ENCODE measurements at regions not wholly inside any gene's neighbourhood (a gene's known extent, or its start where the extent isn't known, plus 50 kb on each side); places are given as distances from the start of the nearest gene placed in this dataset.

DNA sequence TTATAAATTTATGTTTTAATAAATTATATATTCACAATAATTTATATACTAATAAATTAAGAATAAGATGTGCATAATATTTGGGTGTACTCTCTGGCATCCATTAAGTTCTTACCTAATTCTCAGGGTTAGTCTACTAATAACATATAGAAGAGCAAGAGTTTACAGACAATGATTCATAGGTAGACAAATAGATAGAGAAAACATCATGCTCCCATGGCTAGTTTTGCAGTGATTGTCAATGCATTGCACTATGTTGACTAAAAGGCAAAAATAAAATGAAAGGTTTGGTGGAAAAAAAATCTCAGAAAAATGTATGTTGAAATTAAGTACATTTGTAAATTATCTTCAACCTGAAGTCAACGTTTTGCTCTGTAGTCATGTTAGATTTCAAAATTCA, 606.0 kb downstream of the KCTD8 start:
- H3K9me3 ChIP-seq (ENCODE audit: low read length) = no peaks in the 10 kb centered on the region
- Mint-ChIP-seq H3K36me3 (no peaks in the 10 kb centered on the region), H3K4me3 (no peak overlapping the region), H3K27ac (no peak overlapping the region), H3K9me3 (peaks cover 0 to 9% (median 3%) of the 10 kb centered on the region in 5 donors), H3K27me3 (no peaks in the 10 kb centered on the region), H3K4me1 (no peaks in the 10 kb centered on the region)
- no peak for DNase-seq
- POLR2A ChIA-PET = no interaction called here
- no peak overlapping the region for H3K27ac ChIP-seq (ENCODE audit: low read depth, low read length)
- CTCF ChIA-PET = no interaction called here
- H3K27me3 ChIP-seq (ENCODE audit: insufficient read depth, low read length, poor library complexity, severe bottlenecking) = no peaks in the 10 kb centered on the region
- no peaks in the 10 kb centered on the region for H3K4me1 ChIP-seq (ENCODE audit: insufficient read depth, low read length)
- no peaks in the 10 kb centered on the region for H3K36me3 ChIP-seq (ENCODE audit: insufficient read depth, low read length)
- no peak overlapping the region for H3K4me3 ChIP-seq (ENCODE audit: low read length)

DNA sequence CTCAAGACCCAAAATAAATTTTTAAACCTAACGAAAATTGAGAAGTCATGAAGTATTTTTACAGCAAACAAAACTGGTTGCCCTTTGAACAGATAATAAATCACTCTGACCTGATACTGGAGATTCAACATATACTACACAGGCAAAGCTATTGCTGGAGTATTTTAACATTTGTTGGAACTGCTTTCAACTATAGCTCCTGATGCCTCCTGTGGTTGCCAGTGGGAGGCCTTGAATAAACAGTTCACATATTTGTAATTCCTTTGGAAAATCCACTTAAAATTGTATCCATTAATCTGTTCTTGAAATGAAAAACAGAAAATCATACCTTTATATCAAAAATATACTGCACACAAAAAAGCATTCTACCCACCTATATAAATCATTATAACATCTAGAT, 605.1 kb downstream of the KCTD8 start:
- H3K27ac ChIP-seq (ENCODE audit: low read depth, low read length) = no peak overlapping the region
- H3K9me3 ChIP-seq (ENCODE audit: low read length) = no peaks in the 10 kb centered on the region
- no peaks in the 10 kb centered on the region for H3K36me3 ChIP-seq (ENCODE audit: insufficient read depth, low read length)
- no peaks in the 10 kb centered on the region for H3K36me3 Mint-ChIP-seq
- no peaks in the 10 kb centered on the region for H3K4me1 Mint-ChIP-seq
- H3K9me3 Mint-ChIP-seq = peaks cover 3 to 7% (median 4%) of the 10 kb centered on the region in 5 donors
- no peak overlapping the region for H3K27ac Mint-ChIP-seq
- DNase-seq = no peak
- H3K4me3 ChIP-seq (ENCODE audit: low read length) = no peak overlapping the region
- no peaks in the 10 kb centered on the region for H3K27me3 ChIP-seq (ENCODE audit: insufficient read depth, low read length, poor library complexity, severe bottlenecking)
- no peak overlapping the region for H3K4me3 Mint-ChIP-seq
- POLR2A ChIA-PET = no interaction called here
- no peaks in the 10 kb centered on the region for H3K27me3 Mint-ChIP-seq
- CTCF ChIA-PET = no interaction called here
- H3K4me1 ChIP-seq (ENCODE audit: insufficient read depth, low read length) = no peaks in the 10 kb centered on the region

DNA sequence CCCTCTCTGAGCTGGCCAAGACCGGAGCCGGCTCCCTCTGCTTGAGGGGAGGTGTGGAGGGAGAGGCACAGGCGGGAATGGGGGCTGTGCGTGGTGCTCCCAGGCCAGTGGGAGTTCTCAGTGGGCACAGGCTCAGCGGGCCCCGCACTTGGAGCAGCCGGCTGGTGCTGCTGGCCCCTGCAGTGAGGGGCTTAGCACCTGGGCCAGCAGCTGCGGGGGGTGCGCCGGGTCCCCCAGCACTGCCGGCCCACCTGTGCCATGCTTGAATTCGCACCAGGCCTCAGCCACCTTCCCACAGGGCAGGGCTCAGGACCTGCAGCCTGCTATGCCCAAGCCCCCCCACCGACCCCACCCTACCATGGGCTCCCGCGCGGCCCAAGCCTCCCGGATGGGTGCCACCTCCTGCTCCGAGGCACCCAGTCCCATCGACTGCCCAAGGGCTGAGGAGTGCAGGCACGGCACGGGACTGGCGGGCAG, 602.5 kb downstream of the KCTD8 start:
- no peak overlapping the region for H3K27ac ChIP-seq (ENCODE audit: low read depth, low read length)
- ChIA-PET CTCF (no interaction called here), POLR2A (no interaction called here)
- Mint-ChIP-seq H3K4me1 (no peaks in the 10 kb centered on the region), H3K27ac (no peak overlapping the region), H3K9me3 (peaks cover 3 to 14% (median 13%) of the 10 kb centered on the region in 5 donors), H3K36me3 (no peaks in the 10 kb centered on the region), H3K27me3 (no peaks in the 10 kb centered on the region), H3K4me3 (no peak overlapping the region)
- peaks cover 2% of the 10 kb centered on the region for H3K9me3 ChIP-seq (ENCODE audit: low read length)
- H3K36me3 ChIP-seq (ENCODE audit: insufficient read depth, low read length) = no peaks in the 10 kb centered on the region
- H3K27me3 ChIP-seq (ENCODE audit: insufficient read depth, low read length, poor library complexity, severe bottlenecking) = no peaks in the 10 kb centered on the region
- H3K4me3 ChIP-seq (ENCODE audit: low read length) = no peak overlapping the region
- H3K4me1 ChIP-seq (ENCODE audit: insufficient read depth, low read length) = no peaks in the 10 kb centered on the region
- no peak for DNase-seq

DNA sequence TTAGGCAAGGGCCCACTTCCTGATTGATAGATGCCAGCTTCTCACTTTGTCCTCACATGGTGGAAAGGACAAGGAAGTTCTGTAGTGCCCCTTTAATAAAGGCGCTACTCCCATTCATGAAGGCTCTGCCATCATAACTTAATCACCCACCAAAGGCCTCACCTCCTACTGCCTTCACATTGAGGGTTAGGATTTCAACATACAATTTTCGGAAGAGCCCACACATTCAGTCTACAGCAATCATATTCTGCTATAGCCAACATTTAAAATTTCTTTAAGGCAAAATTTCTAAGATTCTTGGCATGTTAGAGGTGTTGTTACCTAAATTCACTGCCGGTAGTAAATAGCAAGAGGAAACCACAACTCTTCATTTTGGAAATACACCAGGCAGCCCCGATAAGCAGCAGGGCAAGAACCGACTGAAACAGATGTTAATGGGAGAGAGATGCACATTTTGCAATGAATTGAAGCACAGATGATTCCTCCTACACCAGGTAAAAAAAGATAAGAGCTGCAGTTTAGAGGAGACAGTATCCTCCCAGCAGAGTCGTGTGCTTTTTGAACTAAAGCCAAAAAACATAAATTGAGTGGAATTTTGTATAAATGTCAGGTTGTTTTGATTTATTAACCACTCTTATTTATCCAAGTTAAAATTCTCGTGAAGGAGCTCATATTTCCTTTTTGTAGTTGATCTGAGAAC, 594.9 kb downstream of the KCTD8 start:
- POLR2A ChIA-PET = no interaction called here
- Mint-ChIP-seq H3K4me1 (no peaks in the 10 kb centered on the region), H3K27ac (no peak overlapping the region)

DNA sequence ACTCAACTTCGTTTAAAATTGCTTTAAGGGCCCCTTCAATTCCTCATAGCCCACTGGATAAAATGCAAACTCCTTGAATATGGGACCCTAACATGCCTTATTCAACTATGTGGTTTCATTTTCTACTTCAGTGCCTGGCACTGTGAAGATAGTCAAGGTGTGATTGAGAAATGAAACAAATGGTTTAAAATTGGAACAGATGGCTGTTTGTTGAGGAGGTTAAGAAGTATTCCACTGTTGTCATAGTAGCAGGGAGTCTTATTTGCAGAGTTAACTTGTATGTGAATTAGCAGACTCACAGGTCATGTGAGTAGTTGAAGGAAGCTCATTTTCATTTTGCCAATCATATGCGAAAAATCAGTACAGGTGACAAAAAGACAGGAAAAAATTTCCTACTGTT, 593.3 kb downstream of the KCTD8 start:
- Mint-ChIP-seq H3K27ac (no peak overlapping the region), H3K4me3 (no peak overlapping the region), H3K9me3 (peaks cover 9 to 21% (median 18%) of the 10 kb centered on the region in 5 donors), H3K27me3 (peaks cover 0 to 2% of the 10 kb centered on the region in 2 donors), H3K4me1 (no peaks in the 10 kb centered on the region), H3K36me3 (no peaks in the 10 kb centered on the region)
- Histone ChIP-seq H3K27ac (ENCODE audit: low read depth, low read length) (no peak overlapping the region), H3K4me3 (ENCODE audit: low read length) (no peak overlapping the region), H3K4me1 (ENCODE audit: insufficient read depth, low read length) (no peaks in the 10 kb centered on the region), H3K27me3 (ENCODE audit: insufficient read depth, low read length, poor library complexity, severe bottlenecking) (no peaks in the 10 kb centered on the region), H3K9me3 (ENCODE audit: low read length) (peaks cover 4% of the 10 kb centered on the region), H3K36me3 (ENCODE audit: insufficient read depth, low read length) (no peaks in the 10 kb centered on the region)
- CTCF ChIA-PET = no interaction called here
- no peak for DNase-seq
- POLR2A ChIA-PET = no interaction called here

More for the DNA sequence above, 594.9 kb downstream of the KCTD8 start:
- DNase-seq = no peak
- Histone ChIP-seq H3K36me3 (ENCODE audit: insufficient read depth, low read length) (no peaks in the 10 kb centered on the region), H3K27ac (ENCODE audit: low read depth, low read length) (no peak overlapping the region), H3K4me1 (ENCODE audit: insufficient read depth, low read length) (no peaks in the 10 kb centered on the region), H3K4me3 (ENCODE audit: low read length) (no peak overlapping the region), H3K27me3 (ENCODE audit: insufficient read depth, low read length, poor library complexity, severe bottlenecking) (no peaks in the 10 kb centered on the region), H3K9me3 (ENCODE audit: low read length) (peaks cover 4% of the 10 kb centered on the region)
- Mint-ChIP-seq H3K36me3 (no peaks in the 10 kb centered on the region), H3K9me3 (peaks cover 7 to 25% (median 18%) of the 10 kb centered on the region in 5 donors), H3K4me3 (no peak overlapping the region), H3K27me3 (no peaks in the 10 kb centered on the region)
- CTCF ChIA-PET = no interaction called here

DNA sequence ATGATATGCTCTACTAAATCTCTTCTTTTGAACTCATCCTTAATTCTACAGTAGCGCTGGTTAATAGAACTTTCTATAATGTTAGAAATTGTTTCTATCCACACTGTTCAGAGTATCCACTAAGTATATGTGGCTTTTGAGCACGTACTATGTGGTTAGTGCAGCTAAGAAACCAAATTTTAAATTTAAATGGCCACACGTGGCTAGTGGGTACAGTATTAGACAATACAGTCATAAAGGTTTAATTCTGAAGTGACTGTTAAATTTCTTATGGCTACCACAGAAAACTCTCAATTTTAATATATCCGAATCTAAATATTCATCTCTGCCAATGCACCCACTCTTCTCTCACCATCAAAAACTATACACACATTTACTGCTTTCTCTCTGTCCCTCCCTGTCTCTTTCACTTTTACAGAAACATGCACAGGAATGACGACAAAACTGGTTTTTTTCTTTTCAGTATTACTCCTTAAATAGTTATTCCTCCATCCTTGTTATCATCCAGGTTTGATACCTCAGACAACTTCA, 583.9 kb downstream of the KCTD8 start:
- Histone ChIP-seq H3K4me3 (ENCODE audit: low read length) (no peak overlapping the region), H3K27me3 (ENCODE audit: insufficient read depth, low read length, poor library complexity, severe bottlenecking) (no peaks in the 10 kb centered on the region), H3K9me3 (ENCODE audit: low read length) (no peaks in the 10 kb centered on the region), H3K4me1 (ENCODE audit: insufficient read depth, low read length) (no peaks in the 10 kb centered on the region), H3K27ac (ENCODE audit: low read depth, low read length) (no peak overlapping the region), H3K36me3 (ENCODE audit: insufficient read depth, low read length) (no peaks in the 10 kb centered on the region)
- Mint-ChIP-seq H3K4me3 (no peak overlapping the region), H3K4me1 (no peaks in the 10 kb centered on the region), H3K36me3 (no peaks in the 10 kb centered on the region), H3K27me3 (no peaks in the 10 kb centered on the region), H3K9me3 (peaks cover under 1 to 27% (median 12%) of the 10 kb centered on the region in 5 donors), H3K27ac (no peak overlapping the region)
- ChIA-PET POLR2A (no interaction called here), CTCF (no interaction called here)
- DNase-seq = no peak

DNA sequence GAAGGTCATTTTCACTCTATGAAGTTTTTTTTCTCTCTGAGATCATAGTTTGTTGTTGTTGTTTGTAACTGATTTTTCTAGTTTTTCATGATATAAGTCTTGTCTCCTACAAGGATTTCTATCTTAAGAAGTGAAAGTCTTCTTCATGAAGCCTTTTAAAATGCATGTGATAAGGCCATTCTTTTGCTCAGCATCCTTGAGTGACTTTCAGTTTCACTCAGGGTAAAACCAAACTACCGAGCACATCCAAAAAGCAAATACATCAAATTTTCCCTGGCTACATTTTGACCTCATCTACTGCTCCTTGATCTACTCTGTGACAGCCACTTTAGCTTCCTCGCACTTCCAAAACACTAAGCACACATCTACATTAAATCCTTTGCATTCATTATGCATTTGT, 580.7 kb downstream of the KCTD8 start:
- H3K4me1 ChIP-seq (ENCODE audit: insufficient read depth, low read length) = no peaks in the 10 kb centered on the region
- no peak overlapping the region for H3K4me3 ChIP-seq (ENCODE audit: low read length)
- H3K27ac ChIP-seq (ENCODE audit: low read depth, low read length) = no peak overlapping the region
- no peaks in the 10 kb centered on the region for H3K4me1 Mint-ChIP-seq
- H3K4me3 Mint-ChIP-seq = no peak overlapping the region
- H3K36me3 ChIP-seq (ENCODE audit: insufficient read depth, low read length) = no peaks in the 10 kb centered on the region
- no peaks in the 10 kb centered on the region for H3K36me3 Mint-ChIP-seq
- ChIA-PET CTCF (no interaction called here), POLR2A (no interaction called here)
- no peaks in the 10 kb centered on the region for H3K9me3 ChIP-seq (ENCODE audit: low read length)
- no peak overlapping the region for H3K27ac Mint-ChIP-seq
- H3K9me3 Mint-ChIP-seq = peaks cover 3 to 30% (median 8%) of the 10 kb centered on the region in 5 donors
- DNase-seq = no peak
- no peaks in the 10 kb centered on the region for H3K27me3 ChIP-seq (ENCODE audit: insufficient read depth, low read length, poor library complexity, severe bottlenecking)
- no peaks in the 10 kb centered on the region for H3K27me3 Mint-ChIP-seq

DNA sequence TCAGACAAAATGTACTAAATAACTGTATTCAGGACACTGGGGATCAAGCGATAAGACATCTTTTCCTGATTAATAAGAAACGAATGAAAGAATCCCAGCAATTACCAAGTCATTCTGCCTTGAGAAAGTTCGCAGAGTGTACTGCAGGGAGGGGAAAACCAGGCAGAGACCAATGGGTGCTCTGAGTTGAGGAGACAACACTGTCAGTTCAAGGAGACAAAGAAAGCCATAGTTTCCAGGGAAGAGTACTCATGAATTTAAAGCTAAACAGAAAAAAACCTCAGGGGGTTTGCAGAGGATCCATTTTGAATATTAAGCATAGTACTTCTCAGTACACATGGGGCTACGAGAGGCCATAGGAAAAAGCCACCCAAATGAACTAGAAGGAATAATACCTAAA, 573.0 kb downstream of the KCTD8 start:
- POLR2A ChIA-PET = no interaction called here
- no peak for DNase-seq

More for the DNA sequence above, 573.0 kb downstream of the KCTD8 start:
- Histone ChIP-seq H3K9me3 (ENCODE audit: low read length) (no peaks in the 10 kb centered on the region), H3K36me3 (ENCODE audit: insufficient read depth, low read length) (no peaks in the 10 kb centered on the region), H3K27me3 (ENCODE audit: insufficient read depth, low read length, poor library complexity, severe bottlenecking) (no peaks in the 10 kb centered on the region), H3K27ac (ENCODE audit: low read depth, low read length) (no peak overlapping the region), H3K4me1 (ENCODE audit: insufficient read depth, low read length) (no peaks in the 10 kb centered on the region), H3K4me3 (ENCODE audit: low read length) (no peak overlapping the region)
- H3K27ac Mint-ChIP-seq = no peak overlapping the region
- CTCF ChIA-PET = no interaction called here
- no peaks in the 10 kb centered on the region for H3K27me3 Mint-ChIP-seq
- H3K4me3 Mint-ChIP-seq = no peak overlapping the region
- peaks cover 3 to 18% (median 9%) of the 10 kb centered on the region in 5 donors for H3K9me3 Mint-ChIP-seq
- no peaks in the 10 kb centered on the region for H3K4me1 Mint-ChIP-seq
- H3K36me3 Mint-ChIP-seq = no peaks in the 10 kb centered on the region
